ENCODE measurements at regions not wholly inside any gene's neighbourhood (a gene's known extent, or its start where the extent isn't known, plus 50 kb on each side); places are given as distances from the start of the nearest gene placed in this dataset.

GRCh38 chr21:17900281-17900989, 81.3 kb upstream of the C21orf91 start:
- Histone ChIP-seq H3K9me3 (ENCODE audit: control insufficient read depth, low read depth, low read length) (peaks cover 5% of the 10 kb centered on the region), H3K9ac (ENCODE audit: low read length) (peak overlapping the region; percentile 17), H3K4me3 (ENCODE audit: low read length) (no peak overlapping the region)

GRCh38 chr21:17889171-17889570, 70.0 kb upstream of the C21orf91 start:
- no peaks in the 10 kb centered on the region for H3K36me3 ChIP-seq (ENCODE audit: control insufficient read depth, low read depth, low read length)
- H3K27me3 ChIP-seq (ENCODE audit: control insufficient read depth, insufficient read depth, low read length): no peaks in the 10 kb centered on the region
- no peak overlapping the region for H3K4me3 ChIP-seq (ENCODE audit: low read length)
- H3K9ac ChIP-seq (ENCODE audit: low read length): no peak overlapping the region
- no peaks in the 10 kb centered on the region for H3K4me1 ChIP-seq (ENCODE audit: control insufficient read depth, low read depth, low read length)
- H3K27ac ChIP-seq (ENCODE audit: low read length): no peak overlapping the region
- H3K9me3 ChIP-seq (ENCODE audit: control insufficient read depth, low read depth, low read length): no peaks in the 10 kb centered on the region

More at GRCh38 chr21:17900281-17900989, 81.3 kb upstream of the C21orf91 start:
- Histone ChIP-seq H3K36me3 (ENCODE audit: control insufficient read depth, low read depth, low read length) (no peaks in the 10 kb centered on the region), H3K27ac (ENCODE audit: low read length) (peak overlapping the region; percentile 39), H3K27me3 (ENCODE audit: control insufficient read depth, insufficient read depth, low read length) (no peaks in the 10 kb centered on the region), H3K4me1 (ENCODE audit: control insufficient read depth, low read depth, low read length) (peaks cover 18% of the 10 kb centered on the region)

GRCh38 chr21:17869115-17869514, 50.0 kb upstream of the C21orf91 start:
- H3K4me3 ChIP-seq (ENCODE audit: low read length): no peak overlapping the region
- no peak overlapping the region for H3K27ac ChIP-seq (ENCODE audit: low read length)
- no peak overlapping the region for H3K9ac ChIP-seq (ENCODE audit: low read length)
- H3K9me3 ChIP-seq (ENCODE audit: control insufficient read depth, low read depth, low read length): no peaks in the 10 kb centered on the region
- H3K36me3 ChIP-seq (ENCODE audit: control insufficient read depth, low read depth, low read length): no peaks in the 10 kb centered on the region
- H3K4me1 ChIP-seq (ENCODE audit: control insufficient read depth, low read depth, low read length): no peaks in the 10 kb centered on the region
- H3K27me3 ChIP-seq (ENCODE audit: control insufficient read depth, insufficient read depth, low read length): no peaks in the 10 kb centered on the region

Measured in iPS-18a (cell line).